Glutamatergic neuron (in vitro differentiated cells): ENCODE measurements at regions not wholly inside any gene's neighbourhood (a gene's known extent, or its start where the extent isn't known, plus 50 kb on each side); places are given as distances from the start of the nearest gene placed in this dataset.

ENCODE experiments used
- DNase-seq: peaks from one replicate; pipeline ENCODE4 v3.0.0; 2022
- H3K27ac Mint-ChIP-seq: one replicate; pipeline ENCODE4 v1.8.0; 2020; ENCODE audit warnings: mild to moderate bottlenecking, mixed read lengths, inconsistent platforms; ENCODE audit not compliant: unreplicated experiment
- H3K27me3 Mint-ChIP-seq: one replicate; pipeline ENCODE4 v1.8.0; 2020; ENCODE audit warnings: mild to moderate bottlenecking, moderate library complexity, mixed read lengths, inconsistent platforms; ENCODE audit not compliant: unreplicated experiment
- H3K36me3 Mint-ChIP-seq: one replicate; pipeline ENCODE4 v1.8.0; 2020; ENCODE audit warnings: mild to moderate bottlenecking, mixed read lengths, inconsistent platforms; ENCODE audit not compliant: unreplicated experiment
- H3K4me1 Mint-ChIP-seq: one replicate; pipeline ENCODE4 v1.8.0; 2020; ENCODE audit warnings: mild to moderate bottlenecking, low read depth, mixed read lengths, inconsistent platforms; ENCODE audit not compliant: unreplicated experiment
- H3K4me3 Mint-ChIP-seq: one replicate; pipeline ENCODE4 v1.8.0; 2020; ENCODE audit warnings: mild to moderate bottlenecking, mixed read lengths, inconsistent platforms; ENCODE audit not compliant: unreplicated experiment
- H3K9me3 Mint-ChIP-seq: one replicate; pipeline ENCODE4 v1.8.0; 2020; ENCODE audit warnings: mild to moderate bottlenecking, moderate library complexity, mixed read lengths, inconsistent platforms; ENCODE audit not compliant: unreplicated experiment
- CTCF ChIP-seq: fragments of 200-600 bp; sonication (generic); IDR thresholded peaks from one replicate; pipeline ENCODE4 v1.5.0; 2021; ENCODE audit not compliant: partially characterized antibody, unreplicated experiment

DNA sequence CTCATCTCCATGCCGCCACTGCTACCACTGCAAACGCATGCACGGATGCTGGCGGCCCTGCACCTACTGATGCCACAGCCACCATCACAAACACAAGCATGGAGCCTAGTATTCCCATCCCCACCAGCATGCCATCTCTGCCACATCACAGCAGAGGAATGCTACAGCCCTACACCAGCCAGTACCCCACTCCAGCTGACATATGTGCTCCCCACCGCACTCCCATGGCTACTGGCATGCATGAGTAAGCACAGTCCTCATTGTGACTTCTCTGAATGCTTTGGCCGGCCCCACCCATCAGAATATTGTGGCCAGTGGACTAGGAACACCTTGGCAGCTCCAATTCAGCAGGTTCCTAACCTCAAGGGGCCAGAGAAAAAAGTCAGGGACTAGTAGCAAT lies 705.5 kb downstream of the POM121L12 start:
- Mint-ChIP-seq H3K4me3 (no peak overlapping the region), H3K4me1 (peaks cover 2% of the 10 kb centered on the region), H3K27ac (no peak overlapping the region), H3K27me3 (no peaks in the 10 kb centered on the region), H3K36me3 (no peaks in the 10 kb centered on the region), H3K9me3 (peaks cover 3% of the 10 kb centered on the region)
- no peak for DNase-seq
- TF ChIP-seq CTCF: no peak

GRCh38 chr7:53743697-53744402 lies 708.4 kb downstream of the POM121L12 start:
- H3K9me3 Mint-ChIP-seq: peaks cover 3% of the 10 kb centered on the region
- no peaks in the 10 kb centered on the region for H3K36me3 Mint-ChIP-seq
- H3K27ac Mint-ChIP-seq: no peak overlapping the region
- no peaks in the 10 kb centered on the region for H3K27me3 Mint-ChIP-seq
- H3K4me1 Mint-ChIP-seq: peaks cover 2% of the 10 kb centered on the region
- peak; percentile 23 for DNase-seq
- no peak overlapping the region for H3K4me3 Mint-ChIP-seq
- no peak for TF ChIP-seq CTCF

GRCh38 chr7:53744403-53744760 lies 708.9 kb downstream of the POM121L12 start:
- H3K4me1 Mint-ChIP-seq: peaks cover 2% of the 10 kb centered on the region
- no peak overlapping the region for H3K4me3 Mint-ChIP-seq
- H3K27me3 Mint-ChIP-seq: no peaks in the 10 kb centered on the region
- peaks cover 3% of the 10 kb centered on the region for H3K9me3 Mint-ChIP-seq
- DNase-seq: no peak
- no peak overlapping the region for H3K27ac Mint-ChIP-seq
- TF ChIP-seq CTCF: no peak
- H3K36me3 Mint-ChIP-seq: no peaks in the 10 kb centered on the region

DNA sequence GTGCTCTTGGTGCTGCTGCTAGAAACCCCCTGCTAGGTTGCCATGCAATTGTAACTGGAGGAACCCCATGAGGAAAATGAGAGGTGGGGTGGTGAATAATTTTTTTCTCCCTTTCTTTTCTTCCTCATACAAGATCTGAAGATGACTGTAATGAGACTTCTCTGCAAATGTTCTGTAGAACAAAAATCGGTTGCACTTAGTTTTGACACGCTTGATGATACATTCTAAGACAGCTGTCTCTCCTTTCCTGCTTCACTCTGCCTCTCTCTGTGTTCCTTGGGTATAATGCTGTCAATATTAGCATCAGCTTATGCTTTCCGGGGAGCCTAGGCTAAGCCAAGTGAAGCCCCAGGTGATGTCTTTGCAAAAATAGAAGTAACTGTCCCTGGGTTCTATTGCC lies 721.5 kb downstream of the POM121L12 start:
- Mint-ChIP-seq H3K36me3 (no peaks in the 10 kb centered on the region), H3K27ac (no peak overlapping the region), H3K4me3 (no peak overlapping the region), H3K27me3 (no peaks in the 10 kb centered on the region), H3K4me1 (no peaks in the 10 kb centered on the region), H3K9me3 (no peaks in the 10 kb centered on the region)
- no peak for DNase-seq
- TF ChIP-seq CTCF: no peak

- no peak for DNase-seq
- Mint-ChIP-seq H3K36me3 (no peaks in the 10 kb centered on the region), H3K4me3 (no peak overlapping the region), H3K27me3 (no peaks in the 10 kb centered on the region), H3K4me1 (no peaks in the 10 kb centered on the region), H3K27ac (no peak overlapping the region), H3K9me3 (no peaks in the 10 kb centered on the region)
- TF ChIP-seq CTCF: no peak
Measured at GRCh38 chr7:53768186-53768585, 732.8 kb downstream of the POM121L12 start.
